Thyroid gland (tissue), 4 donors: ENCODE measurements at regions not wholly inside any gene's neighbourhood (a gene's known extent, or its start where the extent isn't known, plus 50 kb on each side); places are given as distances from the start of the nearest gene placed in this dataset.

Experiments
- DNase-seq, 2 donors: peaks; one replicate each; pipeline ENCODE4 v3.0.0-alpha.2; 2019
- H3K27ac ChIP-seq, 3 donors: fragments of 200-600 bp; sonication (generic); 1 replicate in 2 of 3; 2 replicates in 1 of 3; pipeline ENCODE4 v1.5.1; 2016 to 2019; ENCODE audit warnings: mild to moderate bottlenecking in 1 of 3, moderate library complexity in 1 of 3
- H3K27me3 ChIP-seq: fragments of 200-600 bp; sonication (generic); one replicate; pipeline ENCODE4 v1.5.1; 2019
- H3K36me3 ChIP-seq, 2 donors: fragments of 200-600 bp; sonication (generic); one replicate each; pipeline ENCODE4 v1.5.1; 2016 to 2019
- H3K4me1 ChIP-seq, 2 donors: fragments of 200-600 bp; sonication (generic); one replicate each; pipeline ENCODE4 v1.5.1; 2017 to 2019
- H3K4me3 ChIP-seq, 3 donors: fragments of 200-600 bp; sonication (generic); replicated peaks in 1 of 3; 1 replicate in 2 of 3; 2 replicates in 1 of 3; pipeline ENCODE4 v1.5.1; 2016; ENCODE audit warnings: mild to moderate bottlenecking in 1 of 3
- H3K9me3 ChIP-seq: fragments of 200-600 bp; sonication (generic); one replicate; pipeline ENCODE4 v1.5.1; 2017
- POLR2A ChIP-seq, 2 donors: fragments of 450-650 bp; IDR thresholded peaks; one replicate each; pipeline ENCODE4 v1.6.1; 2017; ENCODE audit warnings: antibody characterized with exemption in 2 of 2, mild to moderate bottlenecking in 2 of 2, moderate library complexity in 1 of 2
- WGBS, 2 donors: methylation state at CpG; one replicate each; pipeline ENCODE4 v1.1.5; 2017; 5-methylcytosine and 5-hydroxymethylcytosine counted together
- intact Hi-C: fragments of 100-400 bp; cut with DNase I; formaldehyde crosslinking; loops from one replicate; pipeline ENCODE4 v1.15.1; 2023
- TF ChIP-seq, protein P1 (sequence below), 6 experiments: fragments of 200-600 bp in 3 of 6; fragments of 450-650 bp in 3 of 6; sonication (generic) in 3 of 6; IDR thresholded peaks; one replicate each; pipeline ENCODE4 v1.5.1; 2016 to 2019; ENCODE audit warnings: antibody characterized with exemption in 6 of 6, mild to moderate bottlenecking in 2 of 6, inconsistent platforms in 1 of 6, moderate library complexity in 1 of 6

DNA sequence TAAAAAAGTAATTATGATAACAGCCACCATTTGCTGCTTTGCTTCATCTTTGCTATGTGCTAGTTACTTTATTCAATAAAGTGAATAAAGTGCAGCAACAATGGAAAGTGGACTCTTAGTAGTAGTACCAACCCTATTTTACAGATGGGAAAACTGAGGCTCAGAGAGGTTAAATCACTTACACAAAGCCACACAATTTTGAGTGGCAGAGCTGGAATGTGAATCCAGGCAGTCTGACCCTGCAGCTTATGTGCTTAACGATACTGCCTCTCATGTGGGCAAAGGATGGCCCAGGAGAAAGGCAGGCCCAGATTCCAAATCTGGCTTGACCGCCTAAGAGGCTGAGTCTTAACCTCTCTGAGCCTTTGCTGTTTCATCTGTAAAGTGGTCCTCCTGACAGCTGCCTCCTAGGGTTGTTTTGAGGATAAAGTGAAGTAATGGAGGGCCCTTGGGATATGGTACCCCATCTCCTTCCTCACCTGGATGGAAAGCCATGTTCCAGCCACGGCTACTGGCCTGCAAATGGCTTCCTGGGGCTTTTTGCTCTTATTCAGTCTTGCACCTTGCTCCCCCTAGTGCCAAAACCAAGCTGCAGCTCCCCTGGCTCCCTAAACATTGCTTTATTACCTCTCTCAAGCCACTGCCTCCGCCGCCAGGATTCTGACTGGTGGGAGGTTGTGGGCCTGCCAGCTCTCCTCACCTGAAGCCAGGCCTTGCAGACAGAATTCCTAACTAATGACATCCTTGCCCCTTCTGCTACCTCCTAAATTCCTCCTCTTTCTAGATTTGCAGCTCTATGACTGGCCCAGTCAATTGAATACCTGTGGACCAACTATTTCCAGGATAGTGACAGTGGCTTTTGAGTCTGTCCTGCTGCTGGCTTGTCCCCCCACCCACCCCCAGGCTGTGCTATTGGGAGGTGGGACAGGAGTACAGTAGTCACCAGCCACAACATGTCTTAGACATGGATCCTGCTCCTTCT is 283.3 kb upstream of the PWP1 start:
- Histone ChIP-seq H3K4me1 (peaks cover 20 to 33% of the 10 kb centered on the region in 2 donors), H3K4me3 (no peak overlapping the region), H3K36me3 (no peaks in the 10 kb centered on the region), H3K9me3 (no peaks in the 10 kb centered on the region), H3K27me3 (no peaks in the 10 kb centered on the region), H3K27ac (no peak overlapping the region)
- WGBS, 2 donors: 66 to 80% methylated on average over 5 of the region's 5 CpGs
- TF ChIP-seq POLR2A (IDR thresholded peaks at IDR 0.05): no peak
- TF ChIP-seq, protein P1, sequence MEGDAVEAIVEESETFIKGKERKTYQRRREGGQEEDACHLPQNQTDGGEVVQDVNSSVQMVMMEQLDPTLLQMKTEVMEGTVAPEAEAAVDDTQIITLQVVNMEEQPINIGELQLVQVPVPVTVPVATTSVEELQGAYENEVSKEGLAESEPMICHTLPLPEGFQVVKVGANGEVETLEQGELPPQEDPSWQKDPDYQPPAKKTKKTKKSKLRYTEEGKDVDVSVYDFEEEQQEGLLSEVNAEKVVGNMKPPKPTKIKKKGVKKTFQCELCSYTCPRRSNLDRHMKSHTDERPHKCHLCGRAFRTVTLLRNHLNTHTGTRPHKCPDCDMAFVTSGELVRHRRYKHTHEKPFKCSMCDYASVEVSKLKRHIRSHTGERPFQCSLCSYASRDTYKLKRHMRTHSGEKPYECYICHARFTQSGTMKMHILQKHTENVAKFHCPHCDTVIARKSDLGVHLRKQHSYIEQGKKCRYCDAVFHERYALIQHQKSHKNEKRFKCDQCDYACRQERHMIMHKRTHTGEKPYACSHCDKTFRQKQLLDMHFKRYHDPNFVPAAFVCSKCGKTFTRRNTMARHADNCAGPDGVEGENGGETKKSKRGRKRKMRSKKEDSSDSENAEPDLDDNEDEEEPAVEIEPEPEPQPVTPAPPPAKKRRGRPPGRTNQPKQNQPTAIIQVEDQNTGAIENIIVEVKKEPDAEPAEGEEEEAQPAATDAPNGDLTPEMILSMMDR (IDR thresholded peaks at IDR 0.05): peak in 4 of 6 experiments; percentile 39 to 55 (median 50)
- peak; percentile 52 to 57 for DNase-seq
- intact Hi-C loops: loop anchor here (5.0 kb wide), 1 partner anchor 270 kb away; no protein-coding TSS in a partner anchor

DNA sequence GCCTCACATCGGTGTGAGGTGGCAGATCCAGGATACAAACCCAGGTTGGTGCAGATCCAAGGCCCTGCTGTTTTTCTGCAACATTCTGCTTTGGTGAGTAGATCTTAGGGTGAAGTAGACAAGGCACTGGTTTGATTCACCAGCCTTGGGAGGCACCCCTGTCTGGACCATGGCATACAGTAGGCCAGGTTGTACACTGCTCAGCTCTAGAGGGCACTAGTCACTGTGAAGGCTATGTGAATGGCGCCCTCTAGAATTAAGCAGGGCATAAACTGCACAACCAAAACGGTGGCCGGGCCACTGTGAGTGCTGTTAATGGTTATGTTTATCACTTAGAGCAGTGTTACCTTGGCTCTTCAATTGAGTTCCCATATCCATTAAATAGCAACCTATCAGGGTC is 280.6 kb upstream of the PWP1 start:
- no peaks in the 10 kb centered on the region for H3K9me3 ChIP-seq
- H3K36me3 ChIP-seq: no peaks in the 10 kb centered on the region
- H3K4me3 ChIP-seq: no peak overlapping the region
- H3K4me1 ChIP-seq: peaks cover 0 to 13% of the 10 kb centered on the region in 2 donors
- 70 to 77% methylated on average over 4 of the region's 4 CpGs for WGBS, 2 donors
- TF ChIP-seq, protein P1 (IDR thresholded peaks at IDR 0.05): peak in 3 of 6 experiments; percentile 22 to 37 (median 28)
- TF ChIP-seq POLR2A (IDR thresholded peaks at IDR 0.05): no peak
- intact Hi-C loops: loop anchor here (5.0 kb wide), 1 partner anchor 273 kb away; no protein-coding TSS in a partner anchor
- peak; percentile 11 to 33 for DNase-seq
- H3K27ac ChIP-seq: no peak overlapping the region
- no peaks in the 10 kb centered on the region for H3K27me3 ChIP-seq

DNA sequence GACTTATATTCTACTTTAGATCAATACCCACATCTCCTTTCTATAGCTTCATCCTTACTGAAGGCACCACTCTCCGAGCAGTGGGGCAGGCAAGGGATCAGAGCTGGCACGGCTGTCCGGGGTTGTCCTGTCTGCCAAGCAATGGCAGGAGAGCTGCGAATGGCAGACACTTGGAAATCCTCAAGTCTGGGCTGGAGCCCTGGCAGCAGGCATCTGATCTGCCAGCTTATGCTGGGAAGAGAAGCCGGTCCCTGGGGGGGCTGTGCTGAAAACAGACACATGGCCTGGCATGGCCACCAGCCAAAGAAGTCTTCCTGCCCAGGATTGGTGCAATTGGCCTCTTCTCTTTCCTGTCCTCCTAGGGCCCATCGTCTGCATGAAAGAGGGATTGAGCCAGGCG is 280.2 kb upstream of the PWP1 start:
- WGBS, 2 donors: 55 to 57% methylated on average over 6 to 7 of the region's 7 CpGs
- Histone ChIP-seq H3K27me3 (no peaks in the 10 kb centered on the region), H3K27ac (no peak overlapping the region), H3K36me3 (no peaks in the 10 kb centered on the region), H3K4me3 (no peak overlapping the region), H3K4me1 (peaks cover 0 to 13% of the 10 kb centered on the region in 2 donors), H3K9me3 (no peaks in the 10 kb centered on the region)
- peak; percentile 62 to 68 for DNase-seq
- intact Hi-C loops: no loop called here
- no peak for TF ChIP-seq POLR2A (IDR thresholded peaks at IDR 0.05)
- TF ChIP-seq, protein P1 (IDR thresholded peaks at IDR 0.05): no peak

DNA sequence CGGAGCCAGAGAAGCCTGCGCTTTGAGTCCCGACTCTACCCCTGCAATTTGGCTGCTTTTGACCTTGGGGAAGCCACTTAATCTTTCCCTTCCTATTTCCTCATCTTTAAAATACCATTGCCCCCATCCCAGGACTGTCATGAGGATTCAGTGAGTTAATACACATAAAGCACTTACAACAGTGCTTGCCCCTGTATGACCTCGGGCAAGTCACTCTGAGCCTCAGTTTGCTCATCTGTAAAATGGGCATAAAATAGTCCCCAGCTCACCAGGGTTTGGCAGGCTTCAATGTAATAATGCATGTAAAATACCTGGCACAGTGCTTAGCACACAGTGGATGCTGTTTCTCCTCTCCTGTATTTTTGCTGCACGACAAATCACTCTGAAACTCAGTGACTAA is 278.7 kb upstream of the PWP1 start:
- Histone ChIP-seq H3K36me3 (no peaks in the 10 kb centered on the region), H3K9me3 (no peaks in the 10 kb centered on the region), H3K4me1 (peaks cover 0 to 5% of the 10 kb centered on the region in 2 donors), H3K27ac (no peak overlapping the region), H3K4me3 (no peak overlapping the region), H3K27me3 (no peaks in the 10 kb centered on the region)
- intact Hi-C loops: no loop called here
- 91 to 93% methylated on average over 5 of the region's 5 CpGs for WGBS, 2 donors
- no peak for TF ChIP-seq POLR2A (IDR thresholded peaks at IDR 0.05)
- TF ChIP-seq, protein P1 (IDR thresholded peaks at IDR 0.05): no peak
- no peak for DNase-seq
